NCI-H460 (cell line): ENCODE measurements at regions not wholly inside any gene's neighbourhood (a gene's known extent, or its start where the extent isn't known, plus 50 kb on each side); places are given as distances from the start of the nearest gene placed in this dataset.
A peak's percentile ranks its signal among the peaks of the same experiment; 100 is the strongest.
"Not testable (repeated sequence)": the region's sequence is repeated elsewhere in the genome, so short reads cannot be mapped to it uniquely, and the experiment has no call there.

Experiments used
- DNase-seq: peaks from one replicate; pipeline ENCODE4 v3.0.0-alpha.2; 2016; ENCODE audit warnings: low read depth; ENCODE audit errors: extremely low read depth

GRCh38 chr10:27391325-27391724, 112.8 kb upstream of the RAB18 start:
- DNase-seq = no peak

- DNase-seq = no peak
Observed at GRCh38 chr10:27390681-27391080, 113.4 kb upstream of the RAB18 start.

- no peak for DNase-seq
Observed at GRCh38 chr10:27388761-27389399, 115.2 kb upstream of the RAB18 start.

- peak; percentile 94 for DNase-seq
Observed at GRCh38 chr10:27383595-27384542, 120.2 kb upstream of the RAB18 start.

- no peak for DNase-seq
Observed at GRCh38 chr10:27382176-27382575, 121.9 kb upstream of the RAB18 start.

- peak; percentile 92 for DNase-seq
Observed at GRCh38 chr10:27380929-27381358, 123.2 kb upstream of the RAB18 start.

GRCh38 chr10:27379041-27379440, 125.1 kb upstream of the RAB18 start:
- DNase-seq = not testable (repeated sequence)

GRCh38 chr10:27373566-27374160, 130.4 kb upstream of the RAB18 start:
- DNase-seq = no peak

GRCh38 chr10:27372095-27372494, 131.5 kb upstream of the ACBD5 start:
- no peak for DNase-seq

- DNase-seq = not testable (repeated sequence)
Observed at GRCh38 chr10:27371375-27371774, 130.8 kb upstream of the ACBD5 start.

- DNase-seq = no peak
Observed at GRCh38 chr10:27369880-27370279, 129.3 kb upstream of the ACBD5 start.

- DNase-seq = no peak
Observed at GRCh38 chr10:27368706-27369105, 128.1 kb upstream of the ACBD5 start.

- no peak for DNase-seq
Observed at GRCh38 chr10:27366769-27367168, 126.2 kb upstream of the ACBD5 start.

- DNase-seq = no peak
Observed at GRCh38 chr10:27364028-27364427, 123.4 kb upstream of the ACBD5 start.

GRCh38 chr10:27360581-27361172, 120.1 kb upstream of the ACBD5 start:
- DNase-seq = peak; percentile 72

GRCh38 chr10:27359792-27360355, 119.3 kb upstream of the ACBD5 start:
- no peak for DNase-seq

- DNase-seq = no peak
Observed at GRCh38 chr10:27356738-27357137, 116.1 kb upstream of the ACBD5 start.

GRCh38 chr10:27355918-27356573, 115.4 kb upstream of the ACBD5 start:
- DNase-seq = no peak

- not testable (repeated sequence) for DNase-seq
Observed at GRCh38 chr10:27354643-27355270, 114.2 kb upstream of the ACBD5 start.

- not testable (repeated sequence) for DNase-seq
Observed at GRCh38 chr10:27354100-27354499, 113.5 kb upstream of the ACBD5 start.
